CD1c-positive myeloid dendritic cell (primary cell): ENCODE measurements at regions not wholly inside any gene's neighbourhood (a gene's known extent, or its start where the extent isn't known, plus 50 kb on each side); places are given as distances from the start of the nearest gene placed in this dataset.
A peak's percentile ranks its signal among the peaks of the same experiment; 100 is the strongest.

Experiments
- DNase-seq: peaks from one replicate; pipeline ENCODE4 v3.0.0-alpha.2; 2016; ENCODE audit errors: extremely low spot score

GRCh38 chr1:209015092-209015491, 568.4 kb upstream of the CAMK1G start:
- DNase-seq: no peak

GRCh38 chr1:209021622-209022021, 561.9 kb upstream of the CAMK1G start:
- no peak for DNase-seq

GRCh38 chr1:209023790-209024189, 559.7 kb upstream of the CAMK1G start:
- DNase-seq: no peak

DNA sequence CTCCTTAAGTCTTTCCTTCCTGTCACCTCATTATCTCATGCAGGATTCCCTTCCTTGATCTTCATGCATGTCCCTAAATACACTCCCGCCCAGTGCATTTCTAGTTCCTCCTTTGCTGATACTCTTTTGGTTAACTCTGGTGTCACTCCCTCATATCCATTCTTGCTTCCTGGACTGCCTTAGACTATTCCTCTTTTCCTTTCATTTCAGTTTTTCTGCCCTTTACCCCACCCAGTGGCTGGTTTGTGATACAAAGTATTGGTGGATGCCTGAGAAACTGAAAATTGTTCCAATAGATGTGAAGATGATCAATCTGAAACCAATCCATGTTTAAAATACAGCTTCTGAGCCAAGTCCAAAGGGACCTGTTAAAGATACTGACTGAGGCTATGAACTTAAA, 553.8 kb upstream of the CAMK1G start:
- DNase-seq: no peak

DNA sequence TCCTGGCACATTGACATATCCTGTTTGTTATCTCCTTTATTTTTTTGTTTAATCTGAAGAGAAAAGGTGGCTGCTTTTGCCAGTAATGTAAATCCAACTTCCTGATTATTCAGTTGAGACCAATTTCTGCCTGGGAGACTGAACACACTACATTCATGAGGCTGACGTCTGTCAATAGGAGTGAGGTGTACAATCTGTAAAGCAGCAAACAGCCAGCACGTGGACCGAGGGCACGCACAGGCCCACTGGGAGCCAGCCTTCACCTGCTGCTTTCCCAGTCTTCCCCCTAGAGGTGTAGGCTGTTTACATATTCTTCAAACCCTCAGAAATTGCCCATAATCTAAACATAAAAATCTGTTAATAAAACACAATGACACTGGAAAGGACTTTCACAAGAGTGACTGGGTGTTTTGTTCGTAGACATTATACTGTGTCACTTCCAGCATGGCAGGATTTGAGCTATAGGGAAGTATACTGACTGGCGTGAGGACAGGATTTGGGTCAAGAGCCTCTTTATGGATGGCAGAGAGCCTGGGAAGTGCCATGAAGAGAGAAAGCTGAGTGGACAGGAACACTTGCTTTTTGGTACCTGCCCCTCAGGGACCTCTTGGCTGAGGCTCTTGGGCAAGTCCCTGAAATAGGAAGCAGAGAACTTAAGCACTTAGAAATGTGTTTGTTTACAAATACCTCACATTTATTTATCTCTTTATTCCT, 552.9 kb upstream of the CAMK1G start:
- no peak for DNase-seq

- no peak for DNase-seq
Observed at GRCh38 chr1:209037064-209037463, 546.5 kb upstream of the CAMK1G start.

DNA sequence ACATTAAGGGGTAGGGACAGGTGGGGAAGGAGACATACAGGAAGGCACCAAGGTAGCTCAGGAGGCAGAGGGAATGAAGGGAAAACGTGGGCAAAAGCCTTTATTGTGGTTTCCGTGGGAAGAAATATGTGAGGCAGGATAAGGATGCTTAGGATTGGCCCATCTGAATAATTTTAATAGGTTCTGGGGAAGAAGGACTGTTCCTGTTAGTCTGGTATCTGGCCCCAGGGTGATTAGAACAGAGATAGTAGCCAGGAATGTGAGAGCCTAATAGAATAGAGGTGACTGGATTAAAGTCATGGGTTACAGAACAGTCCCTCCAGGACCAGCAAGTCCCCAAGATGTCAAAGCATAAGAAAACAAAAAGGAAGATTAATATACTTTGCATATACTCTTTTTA, 545.2 kb upstream of the CAMK1G start:
- no peak for DNase-seq

DNA sequence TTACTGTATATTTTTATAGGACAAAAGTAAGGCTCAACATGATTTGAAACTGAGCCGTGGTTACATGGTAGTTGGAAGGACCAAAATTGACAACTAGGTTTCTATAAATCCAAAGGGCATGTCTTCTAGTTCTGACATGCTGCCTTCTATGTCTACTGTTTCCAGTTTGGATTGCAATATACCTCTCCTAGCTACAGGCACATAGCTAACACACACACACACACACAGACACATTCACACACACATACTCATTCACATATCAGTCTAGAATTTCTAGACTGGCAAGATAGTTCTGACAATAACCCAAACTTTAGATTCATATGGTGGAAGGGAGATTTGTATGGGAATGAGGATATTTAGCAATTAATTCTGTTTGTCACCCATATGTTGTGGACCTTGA, 544.8 kb upstream of the CAMK1G start:
- DNase-seq: no peak

- no peak for DNase-seq
Observed at GRCh38 chr1:209040351-209040750, 543.2 kb upstream of the CAMK1G start.

DNA sequence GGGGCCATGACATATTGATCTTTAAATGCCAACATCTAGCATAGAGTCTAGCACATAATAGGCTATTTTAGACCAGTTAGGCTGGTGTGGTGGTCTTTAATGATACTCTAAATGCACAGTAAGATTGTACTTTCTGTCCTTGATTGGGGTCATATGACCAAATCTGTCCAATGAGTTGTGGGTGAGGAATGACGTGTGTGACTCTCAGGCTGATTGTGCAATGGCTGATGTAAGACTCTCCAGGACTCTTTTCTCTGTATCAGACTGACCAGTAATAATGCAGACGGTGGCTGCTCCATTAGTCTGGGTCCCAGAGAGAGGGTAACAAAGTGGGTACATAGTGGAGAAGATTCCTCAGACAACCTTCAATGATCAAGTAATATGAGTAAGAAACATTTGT, 541.6 kb upstream of the CAMK1G start:
- peak; percentile 14 for DNase-seq

GRCh38 chr1:209042413-209042812, 541.1 kb upstream of the CAMK1G start:
- no peak for DNase-seq

DNA sequence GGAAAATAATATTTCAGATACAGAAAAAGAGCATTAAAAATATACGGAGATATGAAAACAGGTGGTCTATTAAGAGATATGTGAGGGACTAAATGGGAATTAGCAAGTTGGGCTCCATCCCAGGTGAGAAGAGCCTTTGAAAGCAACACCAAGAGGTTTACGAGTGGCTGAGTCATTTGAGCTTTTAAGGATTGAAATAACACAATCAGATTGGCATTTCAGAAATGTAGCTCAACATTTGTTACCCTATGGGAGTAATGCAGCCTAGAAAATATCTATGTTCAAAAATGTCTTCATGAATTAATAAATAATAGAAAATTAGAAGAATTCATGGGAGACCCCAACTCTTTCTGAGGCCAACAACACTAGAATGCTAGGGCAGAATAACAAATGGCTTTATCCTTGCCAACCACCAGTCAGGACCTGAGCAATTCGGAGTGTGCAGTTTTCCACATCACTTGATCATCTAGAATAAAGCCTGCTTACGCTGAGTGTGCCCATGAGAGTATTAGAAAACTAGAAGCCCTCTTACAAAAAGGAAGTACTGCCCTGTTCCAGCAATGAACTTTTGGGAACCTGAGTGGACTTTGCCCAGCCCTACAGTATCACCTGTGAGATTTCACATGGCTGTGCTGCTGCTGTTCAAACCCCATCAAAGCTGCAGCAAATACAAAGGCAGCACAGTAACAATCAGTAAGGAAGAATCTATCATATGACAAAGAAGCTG, 538.0 kb upstream of the CAMK1G start:
- no peak for DNase-seq

DNA sequence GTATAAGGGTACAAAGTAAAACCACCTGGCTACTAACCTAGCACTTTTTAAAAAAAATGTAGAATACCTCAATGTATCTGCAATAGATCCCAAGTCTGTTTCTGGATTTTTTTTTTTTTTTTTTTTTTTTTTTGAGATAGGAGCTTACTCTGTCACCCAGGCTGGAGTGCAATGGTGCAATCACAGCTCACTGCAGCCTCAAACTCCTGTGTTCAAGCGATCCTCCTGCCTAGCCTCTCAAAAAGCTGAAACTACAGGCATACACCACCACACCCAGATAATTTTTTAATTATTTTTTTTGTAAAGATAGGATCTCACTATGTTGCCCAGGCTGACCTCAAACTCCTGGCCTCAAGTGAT, 537.5 kb upstream of the CAMK1G start:
- no peak for DNase-seq

DNA sequence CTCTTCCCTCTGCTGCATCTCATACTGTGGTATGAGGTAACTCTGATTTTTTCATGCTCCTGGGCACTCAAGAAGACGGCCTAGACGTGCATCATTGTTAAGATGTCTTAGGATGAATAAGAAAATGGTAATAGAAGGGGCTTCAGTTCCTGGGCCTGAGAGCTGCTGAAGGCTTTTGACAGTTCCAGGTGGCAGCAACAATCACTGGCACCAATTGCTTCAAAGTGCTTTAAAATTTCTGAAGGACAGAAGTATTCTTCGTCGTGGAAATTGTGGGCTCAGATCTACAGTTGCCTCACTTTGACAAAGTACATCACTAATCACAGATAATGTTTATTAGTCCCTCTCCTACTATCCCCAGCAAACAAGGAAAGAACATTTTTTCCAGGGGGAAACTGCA, 536.6 kb upstream of the CAMK1G start:
- DNase-seq: no peak

DNA sequence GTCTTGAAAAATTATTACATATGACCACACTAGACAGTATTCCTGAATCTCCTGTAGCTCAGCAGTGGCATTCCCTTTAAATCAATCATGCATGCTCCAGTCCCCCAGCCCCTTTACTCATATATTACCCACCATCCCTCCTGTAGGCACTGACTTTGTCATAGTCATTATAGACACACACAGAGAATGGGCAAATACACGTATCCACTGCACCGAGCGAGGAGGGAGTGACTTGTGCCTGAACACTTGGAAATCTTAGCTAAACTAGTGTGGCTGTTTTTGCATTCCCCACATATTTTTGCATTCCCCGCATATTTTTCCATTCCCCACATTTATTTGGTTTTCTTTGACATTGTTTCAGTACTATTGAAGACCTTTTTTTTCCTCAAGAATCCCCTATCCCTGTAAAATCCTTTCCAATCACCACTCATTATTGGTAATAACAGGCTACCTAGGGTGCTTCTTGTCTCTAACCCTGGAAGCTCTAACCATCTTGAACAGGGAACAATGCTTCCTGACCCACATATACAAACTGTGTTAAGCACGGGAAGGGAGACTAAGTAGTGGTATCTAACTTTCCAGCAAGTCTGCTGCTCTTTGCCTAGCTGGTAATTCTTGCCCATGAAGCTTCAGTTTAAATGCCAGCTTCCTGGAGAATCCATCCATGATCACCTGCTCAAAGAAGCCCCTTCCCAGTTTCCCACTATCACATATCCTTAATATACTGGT, 534.4 kb upstream of the CAMK1G start:
- no peak for DNase-seq

GRCh38 chr1:209051570-209051969, 531.9 kb upstream of the CAMK1G start:
- no peak for DNase-seq

GRCh38 chr1:209053587-209053986, 529.9 kb upstream of the CAMK1G start:
- no peak for DNase-seq

GRCh38 chr1:209057083-209057482, 526.4 kb upstream of the CAMK1G start:
- no peak for DNase-seq

DNA sequence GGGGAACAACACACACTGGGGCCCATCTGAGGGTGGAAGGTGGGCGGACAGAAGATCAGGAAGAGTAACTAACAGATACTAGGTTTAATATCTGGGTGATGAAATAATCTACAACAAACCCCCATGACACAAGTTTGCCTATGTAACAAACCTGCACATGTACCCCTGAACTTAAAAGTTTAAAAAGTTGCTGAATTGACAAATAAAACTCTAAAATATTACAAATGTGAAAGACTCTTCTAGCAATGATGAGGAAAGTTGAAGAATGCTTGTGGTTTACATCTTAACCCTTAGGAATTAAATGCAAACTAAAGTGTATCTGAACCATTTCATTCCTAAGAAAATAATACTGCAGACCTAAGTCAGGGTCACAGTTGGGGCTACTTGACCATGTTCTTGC, 525.6 kb upstream of the CAMK1G start:
- peak; percentile 13 for DNase-seq

DNA sequence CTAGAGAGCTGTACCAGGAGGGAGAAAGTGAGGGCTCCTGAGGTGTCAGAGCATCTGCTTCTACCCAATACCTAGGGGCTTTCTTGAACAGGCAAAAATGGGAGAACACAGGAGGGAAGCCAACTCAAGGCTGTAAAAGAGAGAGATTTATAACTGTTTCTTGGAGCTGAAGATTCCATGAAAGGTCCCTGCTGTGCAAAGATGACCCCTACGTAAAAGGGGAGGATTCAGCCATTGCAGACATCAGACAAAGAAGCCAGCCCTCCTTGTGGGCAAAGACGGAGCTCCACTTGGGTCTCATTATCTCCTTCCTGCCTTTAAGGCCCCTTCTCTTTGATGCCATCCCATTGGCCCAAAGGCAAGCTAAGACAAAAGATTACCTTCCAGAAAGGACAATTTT, 524.1 kb upstream of the CAMK1G start:
- no peak for DNase-seq

DNA sequence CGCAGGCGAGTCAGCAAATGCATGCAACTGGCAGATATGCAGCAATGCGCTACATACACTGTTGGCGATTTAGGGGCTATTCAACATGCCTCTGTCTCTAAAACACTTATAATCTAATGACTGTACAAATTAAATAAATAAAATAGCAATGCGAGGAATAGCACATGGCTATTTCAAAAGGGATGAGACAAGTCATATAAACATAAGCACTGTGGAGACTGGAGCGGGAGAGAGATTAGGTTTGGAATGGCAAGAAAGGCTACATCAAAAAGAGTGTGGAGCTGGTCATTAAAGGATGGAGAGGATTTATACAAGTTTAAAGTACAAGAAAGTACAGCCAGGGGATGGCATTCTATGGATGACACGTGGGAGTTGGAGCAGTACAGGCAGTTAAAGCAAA, 523.5 kb upstream of the CAMK1G start:
- DNase-seq: no peak

GRCh38 chr1:209062081-209062620, 521.4 kb upstream of the CAMK1G start:
- DNase-seq: no peak

- DNase-seq: no peak
Observed at GRCh38 chr1:209062863-209063262, 520.7 kb upstream of the CAMK1G start.
